SU-DHL-6 (cell line): ENCODE measurements at regions not wholly inside any gene's neighbourhood (a gene's known extent, or its start where the extent isn't known, plus 50 kb on each side); places are given as distances from the start of the nearest gene placed in this dataset.

Experiments
- CTCF ChIP-seq: fragments of 200-600 bp; sonication (generic); IDR thresholded peaks from one replicate; pipeline ENCODE4 v1.5.1; 2017; ENCODE audit warnings: antibody characterized with exemption, mild to moderate bottlenecking, low read length, moderate library complexity; ENCODE audit not compliant: insufficient read depth, poor library complexity, severe bottlenecking
- EZH2phosphoT487 ChIP-seq: fragments of 200-600 bp; sonication (generic), shearing (Covaris generic); conservative IDR thresholded peaks from 2 replicates; pipeline ENCODE4 v1.6.1; 2018; ENCODE audit warnings: mild to moderate bottlenecking, antibody characterized with exemption, low read length, moderate library complexity, mixed read lengths

GRCh38 chr9:16026886-16027285 lies 474.0 kb downstream of the CCDC171 start:
- TF ChIP-seq CTCF = no peak
- TF ChIP-seq EZH2phosphoT487 = no peak
